ENCODE measurements at regions not wholly inside any gene's neighbourhood (a gene's known extent, or its start where the extent isn't known, plus 50 kb on each side); places are given as distances from the start of the nearest gene placed in this dataset.

- no peak for FAIRE-seq
Measured at GRCh38 chr14:85798856-85799255, 268.9 kb downstream of the FLRT2 start.

- FAIRE-seq = no peak
Measured at GRCh38 chr14:85793533-85793932, 263.6 kb downstream of the FLRT2 start.

GRCh38 chr14:85789506-85789905, 259.6 kb downstream of the FLRT2 start:
- FAIRE-seq = no peak

- no peak for FAIRE-seq
Measured at GRCh38 chr14:85788470-85789233, 258.7 kb downstream of the FLRT2 start.

- no peak for FAIRE-seq
Measured at GRCh38 chr14:85766295-85766694, 236.4 kb downstream of the FLRT2 start.

- FAIRE-seq = no peak
Measured at GRCh38 chr14:85764822-85765221, 234.9 kb downstream of the FLRT2 start.

- no peak for FAIRE-seq
Measured at GRCh38 chr14:85762526-85762925, 232.6 kb downstream of the FLRT2 start.

GRCh38 chr14:85752175-85752574, 222.2 kb downstream of the FLRT2 start:
- FAIRE-seq = no peak

GRCh38 chr14:85744573-85744972, 214.6 kb downstream of the FLRT2 start:
- FAIRE-seq = no peak

- no peak for FAIRE-seq
Measured at GRCh38 chr14:85732031-85732430, 202.1 kb downstream of the FLRT2 start.

- no peak for FAIRE-seq
Measured at GRCh38 chr14:85731186-85731585, 201.2 kb downstream of the FLRT2 start.

- FAIRE-seq = no peak
Measured at GRCh38 chr14:85728476-85729065, 198.6 kb downstream of the FLRT2 start.

GRCh38 chr14:85714069-85714468, 184.1 kb downstream of the FLRT2 start:
- no peak for FAIRE-seq

- FAIRE-seq = no peak
Measured at GRCh38 chr14:85711620-85712019, 181.7 kb downstream of the FLRT2 start.

Measured in TTC549 (cell line).